KMS-11 (cell line): ENCODE measurements at regions not wholly inside any gene's neighbourhood (a gene's known extent, or its start where the extent isn't known, plus 50 kb on each side); places are given as distances from the start of the nearest gene placed in this dataset.
"Not testable (repeated sequence)": the region's sequence is repeated elsewhere in the genome, so short reads cannot be mapped to it uniquely, and the experiment has no call there.

ENCODE experiments used
- H2AFZ ChIP-seq: fragments of 200-600 bp; sonication (generic); 2 replicates; pipeline ENCODE4 v1.6.1; 2016; ENCODE audit warnings: antibody characterized with exemption, mixed run types, low read depth
- H3K27ac ChIP-seq: fragments of 200-600 bp; sonication (generic); 2 replicates; pipeline ENCODE4 v1.6.1; 2016; ENCODE audit warnings: mild to moderate bottlenecking, mixed run types
- H3K27me3 ChIP-seq: fragments of 200-600 bp; sonication (generic); 2 replicates; pipeline ENCODE4 v1.6.1; 2017; ENCODE audit warnings: mild to moderate bottlenecking, low read depth, mixed run types, moderate library complexity; ENCODE audit not compliant: insufficient read depth
- H3K36me3 ChIP-seq: fragments of 200-600 bp; sonication (generic); 2 replicates; pipeline ENCODE4 v1.6.1; 2017; ENCODE audit warnings: mild to moderate bottlenecking, mixed run types; ENCODE audit not compliant: insufficient read depth
- H3K4me1 ChIP-seq: fragments of 200-600 bp; sonication (generic); 2 replicates; pipeline ENCODE4 v1.6.1; 2016; ENCODE audit warnings: mild to moderate bottlenecking, low read depth, mixed run types; ENCODE audit not compliant: poor library complexity, severe bottlenecking
- H3K4me2 ChIP-seq: fragments of 200-600 bp; sonication (generic); 2 replicates; pipeline ENCODE4 v1.7.0; 2016; ENCODE audit warnings: mild to moderate bottlenecking, mixed run types
- H3K4me3 ChIP-seq: fragments of 200-600 bp; sonication (generic); IDR thresholded peaks from 2 replicates; pipeline ENCODE4 v1.6.1; 2017; ENCODE audit warnings: low read depth, low read length, mixed read lengths; ENCODE audit not compliant: insufficient read depth
- H3K79me2 ChIP-seq: fragments of 200-600 bp; sonication (generic); 2 replicates; pipeline ENCODE4 v1.6.1; 2016; ENCODE audit warnings: low read depth, mixed run types; ENCODE audit not compliant: insufficient read depth
- H3K9ac ChIP-seq: fragments of 200-600 bp; sonication (generic); 2 replicates; pipeline ENCODE4 v1.6.1; 2016; ENCODE audit warnings: mild to moderate bottlenecking, mixed run types
- H4K20me1 ChIP-seq: fragments of 200-600 bp; sonication (generic); 2 replicates; pipeline ENCODE4 v1.6.1; 2016; ENCODE audit warnings: mild to moderate bottlenecking, mixed run types; ENCODE audit not compliant: insufficient read depth
- CTCF ChIP-seq: fragments of 200-600 bp; sonication (generic); conservative IDR thresholded peaks from 2 replicates; pipeline ENCODE4 v1.6.1; 2017; ENCODE audit warnings: low read depth, mild to moderate bottlenecking, antibody characterized with exemption, low read length, moderate library complexity, mixed read lengths

DNA sequence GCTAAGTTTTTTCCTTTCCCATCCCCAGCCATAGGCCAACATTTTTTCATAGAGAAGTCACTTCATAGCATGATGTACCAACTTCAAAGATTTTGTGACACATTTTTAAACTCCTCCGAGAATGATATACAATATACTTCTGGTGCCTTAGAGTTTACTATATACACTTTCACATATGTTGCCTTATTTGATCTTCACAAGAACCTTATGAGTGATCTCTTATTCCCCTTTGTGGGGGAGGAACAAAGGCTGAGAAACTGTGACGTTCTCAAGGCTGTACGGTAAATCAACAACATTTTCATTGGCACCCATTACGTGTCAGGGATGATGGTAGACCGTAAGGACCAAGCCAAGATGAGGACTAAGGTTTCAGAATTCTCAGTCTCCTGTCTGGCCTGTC, 130.0 kb downstream of the RFPL4B start:
- Histone ChIP-seq H2AFZ (no peak overlapping the region), H3K4me3 (no peak overlapping the region), H3K4me1 (no peaks in the 10 kb centered on the region), H3K27ac (no peak overlapping the region), H3K36me3 (no peaks in the 10 kb centered on the region), H3K79me2 (no peaks in the 10 kb centered on the region), H3K4me2 (no peak overlapping the region), H3K9ac (no peak overlapping the region), H3K27me3 (no peaks in the 10 kb centered on the region), H4K20me1 (no peaks in the 10 kb centered on the region)
- TF ChIP-seq CTCF, result no peak

DNA sequence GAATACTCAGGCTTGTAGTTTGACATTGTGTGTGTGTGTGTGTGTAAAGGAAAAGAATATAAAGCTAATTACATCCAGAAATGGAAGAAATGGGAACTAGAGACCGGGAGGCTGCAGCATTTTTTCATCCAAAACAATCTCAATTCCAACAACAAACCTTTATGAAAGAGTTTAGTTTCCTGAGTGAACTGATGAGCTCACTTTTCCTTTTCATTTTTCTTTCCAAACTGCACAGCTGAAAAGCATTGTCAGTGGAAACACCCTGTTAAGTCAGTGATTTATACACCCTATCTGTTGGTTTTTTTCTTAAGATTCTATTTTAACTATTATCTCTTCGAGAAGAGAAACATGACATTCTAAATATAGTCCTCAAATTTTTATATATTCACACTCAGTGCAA, 130.9 kb downstream of the RFPL4B start:
- H3K79me2 ChIP-seq, result no peaks in the 10 kb centered on the region
- no peak for TF ChIP-seq CTCF
- H2AFZ ChIP-seq, result no peak overlapping the region
- no peak overlapping the region for H3K27ac ChIP-seq
- no peaks in the 10 kb centered on the region for H4K20me1 ChIP-seq
- no peaks in the 10 kb centered on the region for H3K27me3 ChIP-seq
- no peak overlapping the region for H3K4me3 ChIP-seq
- no peaks in the 10 kb centered on the region for H3K4me1 ChIP-seq
- no peak overlapping the region for H3K9ac ChIP-seq
- H3K36me3 ChIP-seq, result no peaks in the 10 kb centered on the region
- H3K4me2 ChIP-seq, result no peak overlapping the region

DNA sequence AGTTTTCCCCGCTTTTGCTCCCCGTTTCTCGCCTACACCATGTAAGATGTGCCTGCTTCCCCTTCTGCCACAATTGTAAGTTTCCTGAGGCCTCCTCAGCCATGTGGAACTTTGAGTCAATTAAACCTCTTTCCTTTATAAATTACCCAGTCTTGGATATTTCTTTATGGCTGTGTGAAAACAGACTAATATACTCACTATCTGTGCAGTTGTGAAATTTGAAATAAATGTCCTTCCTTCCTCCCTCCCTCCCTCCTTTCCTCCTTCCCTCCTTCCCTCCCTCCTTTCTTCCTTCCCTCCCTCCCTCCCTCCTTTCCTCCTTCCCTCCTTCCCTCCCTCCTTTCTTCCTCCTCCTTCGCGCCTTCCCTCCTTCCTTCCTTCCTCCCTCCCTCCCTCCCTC, 132.8 kb downstream of the RFPL4B start:
- H3K9ac ChIP-seq, H4K20me1 ChIP-seq, H3K79me2 ChIP-seq, H3K4me1 ChIP-seq, H3K4me3 ChIP-seq, H3K4me2 ChIP-seq, H2AFZ ChIP-seq, H3K36me3 ChIP-seq, H3K27me3 ChIP-seq, H3K27ac ChIP-seq: not testable (repeated sequence)

DNA sequence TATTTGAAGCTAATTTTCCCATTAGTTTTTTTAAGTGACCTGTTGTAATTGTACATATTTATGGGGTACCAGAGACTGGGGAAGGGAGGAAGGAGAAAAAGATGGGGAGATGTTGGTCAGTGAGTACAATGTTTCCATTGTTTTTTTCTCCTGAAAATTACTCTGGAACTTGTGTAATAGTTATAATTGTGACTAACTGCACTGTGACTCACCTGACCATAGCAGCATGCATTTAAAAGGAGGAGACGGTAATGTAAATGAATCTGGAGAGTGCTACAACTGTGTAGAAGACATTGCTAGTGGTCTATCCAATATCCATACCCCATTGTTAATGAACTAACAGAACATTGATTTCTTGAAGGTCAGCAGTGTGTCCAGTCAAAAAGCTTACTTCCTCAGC, 133.4 kb downstream of the RFPL4B start:
- Histone ChIP-seq H3K4me2 (no peak overlapping the region), H3K36me3 (no peaks in the 10 kb centered on the region), H3K4me3 (no peak overlapping the region), H3K9ac (no peak overlapping the region), H2AFZ (no peak overlapping the region), H3K79me2 (no peaks in the 10 kb centered on the region), H3K27ac (no peak overlapping the region), H3K27me3 (no peaks in the 10 kb centered on the region), H3K4me1 (no peaks in the 10 kb centered on the region), H4K20me1 (no peaks in the 10 kb centered on the region)
- TF ChIP-seq CTCF, result no peak

- H3K9ac ChIP-seq, result no peak overlapping the region
- H3K4me2 ChIP-seq, result no peak overlapping the region
- H3K27me3 ChIP-seq, result no peaks in the 10 kb centered on the region
- TF ChIP-seq CTCF, result no peak
- H4K20me1 ChIP-seq, result no peaks in the 10 kb centered on the region
- H3K27ac ChIP-seq, result no peak overlapping the region
- H3K79me2 ChIP-seq, result no peaks in the 10 kb centered on the region
- H3K4me1 ChIP-seq, result no peaks in the 10 kb centered on the region
- no peak overlapping the region for H2AFZ ChIP-seq
- no peaks in the 10 kb centered on the region for H3K36me3 ChIP-seq
- H3K4me3 ChIP-seq, result no peak overlapping the region
These were observed 134.1 kb downstream of the RFPL4B start for GRCh38 chr6:112481211-112481610.
